Uterus (tissue), 3 donors: ENCODE measurements at regions not wholly inside any gene's neighbourhood (a gene's known extent, or its start where the extent isn't known, plus 50 kb on each side); places are given as distances from the start of the nearest gene placed in this dataset. TPM values are rescaled to one million over a fixed set of nuclear protein-coding genes. Genes with fewer than 3 reads are reported as not detected.

Source experiments
- DNase-seq, 2 donors: peaks; one replicate each; pipeline ENCODE4 v3.0.0-alpha.2; 2019 to 2020
- H3K27ac ChIP-seq, 2 donors: fragments of 200-600 bp; sonication (generic); 1 replicate in 1 of 2; 2 replicates in 1 of 2; pipeline ENCODE4 v1.5.1; 2016 to 2018
- H3K27me3 ChIP-seq, 2 donors: fragments of 200-600 bp; sonication (generic); one replicate each; pipeline ENCODE4 v1.5.1; 2018 to 2019; ENCODE audit warnings: control low read depth in 1 of 2
- H3K36me3 ChIP-seq, 2 donors: fragments of 200-600 bp; sonication (generic); one replicate each; pipeline ENCODE4 v1.5.1; 2019; ENCODE audit warnings: control low read depth in 1 of 2
- H3K4me1 ChIP-seq, 2 donors: fragments of 200-600 bp; sonication (generic); one replicate each; pipeline ENCODE4 v1.5.1; 2018 to 2019; ENCODE audit warnings: control low read depth in 1 of 2
- H3K4me3 ChIP-seq, 2 donors: fragments of 200-600 bp; sonication (generic); 1 replicate in 1 of 2; 2 replicates in 1 of 2; pipeline ENCODE4 v1.5.1; 2018 to 2019; ENCODE audit warnings: mild to moderate bottlenecking in 1 of 2
- H3K9me3 ChIP-seq, 2 donors: fragments of 200-600 bp; sonication (generic); one replicate each; pipeline ENCODE4 v1.5.1; 2019; ENCODE audit warnings: control low read depth in 1 of 2
- CTCF ChIP-seq, 4 experiments: fragments of 200-600 bp in 2 of 4; fragments of 450-650 bp in 2 of 4; sonication (generic) in 2 of 4; IDR thresholded peaks; one replicate each; pipeline ENCODE4 v1.5.1; 2016 to 2019; ENCODE audit warnings: antibody characterized with exemption in 4 of 4, mild to moderate bottlenecking in 2 of 4, moderate library complexity in 1 of 4
- POLR2A ChIP-seq, 2 donors: fragments of 450-650 bp; IDR thresholded peaks; one replicate each; pipeline ENCODE4 v1.6.1; 2016; ENCODE audit warnings: antibody characterized with exemption in 2 of 2, mild to moderate bottlenecking in 1 of 2, moderate library complexity in 1 of 2
- intact Hi-C: fragments of 100-400 bp; cut with DNase I; formaldehyde crosslinking; loops from one replicate; pipeline ENCODE4 v1.15.1; 2023; ENCODE audit warnings: low total_unique reads
- small RNA-seq: library from RNA; depleted of rRNA; stranded (forward); fragments of <200 nt; gene quantifications from one replicate; pipeline ENCODE3, GENCODE V24; 2016
- donor health status: DM: yes; HTN: yes; CAD: no.

- H3K27me3 ChIP-seq: no peaks in the 10 kb centered on the region
- intact Hi-C loops: no loop called here
- H3K36me3 ChIP-seq: no peaks in the 10 kb centered on the region
- TF ChIP-seq POLR2A (IDR thresholded peaks at IDR 0.05): no peak
- no peak for TF ChIP-seq CTCF (IDR thresholded peaks at IDR 0.05)
- no peaks in the 10 kb centered on the region for H3K9me3 ChIP-seq
- no peak overlapping the region for H3K4me3 ChIP-seq
- no peak overlapping the region for H3K27ac ChIP-seq
- DNase-seq: no peak
- no peaks in the 10 kb centered on the region for H3K4me1 ChIP-seq
These were observed 125.5 kb downstream of the GPAT3 start for GRCh38 chr4:83661359-83661758.

- H3K27ac ChIP-seq: no peak overlapping the region
- H3K9me3 ChIP-seq: no peaks in the 10 kb centered on the region
- no peak overlapping the region for H3K4me3 ChIP-seq
- TF ChIP-seq POLR2A (IDR thresholded peaks at IDR 0.05): no peak
- no peak for TF ChIP-seq CTCF (IDR thresholded peaks at IDR 0.05)
- H3K27me3 ChIP-seq: no peaks in the 10 kb centered on the region
- DNase-seq: no peak
- no peaks in the 10 kb centered on the region for H3K4me1 ChIP-seq
- H3K36me3 ChIP-seq: no peaks in the 10 kb centered on the region
- intact Hi-C loops: no loop called here
These were observed 124.7 kb downstream of the GPAT3 start for GRCh38 chr4:83660578-83660977.

- intact Hi-C loops: no loop called here
- no peak overlapping the region for H3K27ac ChIP-seq
- no peak overlapping the region for H3K4me3 ChIP-seq
- TF ChIP-seq POLR2A (IDR thresholded peaks at IDR 0.05) (no peak), CTCF (IDR thresholded peaks at IDR 0.05) (no peak)
- H3K4me1 ChIP-seq: no peaks in the 10 kb centered on the region
- no peaks in the 10 kb centered on the region for H3K27me3 ChIP-seq
- H3K9me3 ChIP-seq: no peaks in the 10 kb centered on the region
- no peak for DNase-seq
- no peaks in the 10 kb centered on the region for H3K36me3 ChIP-seq
These were observed 122.9 kb downstream of the GPAT3 start for GRCh38 chr4:83658806-83659205.

- Histone ChIP-seq H3K9me3 (no peaks in the 10 kb centered on the region), H3K36me3 (no peaks in the 10 kb centered on the region), H3K27ac (no peak overlapping the region), H3K27me3 (no peaks in the 10 kb centered on the region), H3K4me3 (no peak overlapping the region), H3K4me1 (no peaks in the 10 kb centered on the region)
- DNase-seq: no peak
- TF ChIP-seq POLR2A (IDR thresholded peaks at IDR 0.05) (no peak), CTCF (IDR thresholded peaks at IDR 0.05) (no peak)
- intact Hi-C loops: no loop called here
These were observed 121.4 kb downstream of the GPAT3 start for GRCh38 chr4:83657336-83657735.

Small RNA genes lying in the stretch of these regions (small RNA-seq; reads per million reads assigned to genes)
- not detected for gene RNU6-774P
